ENCODE measurements at regions not wholly inside any gene's neighbourhood (a gene's known extent, or its start where the extent isn't known, plus 50 kb on each side); places are given as distances from the start of the nearest gene placed in this dataset.

DNA sequence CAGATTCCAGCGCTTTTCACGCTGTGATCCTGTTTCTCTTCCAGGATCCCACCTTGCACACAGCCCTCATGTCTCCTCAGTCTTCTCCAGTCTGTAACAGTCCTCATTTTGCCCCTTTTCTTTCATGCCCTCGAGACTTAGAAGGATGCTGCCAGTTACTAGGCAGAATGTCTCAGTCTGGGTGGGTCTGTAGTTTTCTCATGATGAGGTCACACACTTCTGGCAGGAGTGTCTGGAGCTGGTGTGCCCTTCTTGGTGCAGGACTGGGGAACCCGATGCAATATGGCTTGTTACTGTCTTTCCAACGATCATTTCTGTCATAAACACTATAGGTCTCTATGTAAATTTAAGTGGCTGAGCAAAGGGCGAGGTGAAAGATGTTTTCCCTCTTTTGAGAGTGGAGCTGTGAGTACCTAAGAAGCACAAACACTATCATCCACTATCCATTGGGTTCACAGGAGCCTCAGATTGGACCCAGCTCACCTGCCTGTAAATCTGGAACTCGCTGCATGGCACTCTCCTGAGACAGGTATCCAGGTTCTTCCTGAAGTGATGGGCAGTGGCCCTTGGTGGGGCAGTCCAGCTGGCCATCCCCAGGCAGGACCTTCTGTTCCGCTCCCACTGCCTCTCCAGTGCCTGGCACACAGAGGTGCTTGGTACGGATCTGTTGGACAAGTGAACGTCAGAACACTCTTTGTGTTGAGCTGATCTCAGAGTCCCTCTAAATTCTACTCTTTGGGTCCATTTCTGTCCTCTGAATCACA, 64.3 kb upstream of the ZNF32 start:
- DNase-seq (ENCODE audit: low read depth in 2 of 3, low spot score in 1 of 3) = no peak

DNA sequence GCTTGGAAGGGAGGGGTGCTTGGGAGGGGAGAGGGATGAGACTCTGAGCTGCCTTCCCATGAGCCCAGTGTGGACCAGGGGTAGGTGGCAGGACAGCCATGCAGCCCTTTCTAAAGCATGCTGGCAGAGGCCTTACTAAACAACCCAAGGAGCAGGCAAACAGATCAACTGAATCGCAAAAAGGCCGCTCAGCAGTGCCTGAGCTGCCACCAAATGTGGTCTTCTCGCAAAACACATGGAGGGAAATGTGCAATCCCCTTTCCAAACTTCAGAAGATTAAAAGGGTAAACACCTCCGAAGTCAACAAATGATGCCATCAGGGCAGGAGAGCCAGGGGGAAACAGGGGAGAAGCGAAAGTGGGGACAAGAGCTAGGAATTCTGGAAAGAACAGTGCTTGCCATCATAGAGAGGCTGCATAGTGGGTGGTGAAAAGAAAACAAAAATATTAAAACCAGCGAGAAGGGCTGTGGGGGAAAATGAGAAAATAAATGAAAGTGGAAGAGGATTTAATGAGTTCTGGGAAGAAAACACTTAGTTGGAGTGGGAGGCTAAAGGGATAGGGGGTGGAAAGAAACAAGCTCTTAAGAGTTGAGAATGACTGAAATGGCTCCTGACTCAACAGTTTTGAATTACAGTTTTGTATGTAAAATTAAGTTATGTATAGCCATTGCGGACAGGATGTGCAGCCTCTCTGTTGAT, 62.2 kb upstream of the ZNF32 start:
- DNase-seq (ENCODE audit: low read depth in 2 of 3, low spot score in 1 of 3) = no peak

DNA sequence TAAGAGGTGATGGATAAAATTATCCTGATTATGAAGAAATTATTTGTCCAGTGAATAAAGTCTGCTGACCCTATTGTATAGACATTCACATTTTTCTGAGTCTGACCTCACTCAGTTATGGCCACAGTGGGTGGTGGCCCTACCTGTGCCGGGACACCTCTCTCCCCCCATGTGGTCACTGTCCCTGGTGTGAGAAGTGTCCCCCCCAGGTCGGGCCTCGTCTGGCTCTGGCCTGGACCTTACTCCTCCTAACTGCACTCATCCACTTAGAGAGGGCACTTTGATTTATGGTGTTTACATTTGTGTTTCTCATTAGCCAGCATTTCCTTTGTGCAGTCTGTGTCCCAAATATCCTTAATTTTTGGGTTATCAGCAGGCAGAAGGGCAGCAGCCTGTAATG, 59.6 kb upstream of the ZNF32 start:
- no peak for DNase-seq (ENCODE audit: low read depth in 2 of 3, low spot score in 1 of 3)

DNA sequence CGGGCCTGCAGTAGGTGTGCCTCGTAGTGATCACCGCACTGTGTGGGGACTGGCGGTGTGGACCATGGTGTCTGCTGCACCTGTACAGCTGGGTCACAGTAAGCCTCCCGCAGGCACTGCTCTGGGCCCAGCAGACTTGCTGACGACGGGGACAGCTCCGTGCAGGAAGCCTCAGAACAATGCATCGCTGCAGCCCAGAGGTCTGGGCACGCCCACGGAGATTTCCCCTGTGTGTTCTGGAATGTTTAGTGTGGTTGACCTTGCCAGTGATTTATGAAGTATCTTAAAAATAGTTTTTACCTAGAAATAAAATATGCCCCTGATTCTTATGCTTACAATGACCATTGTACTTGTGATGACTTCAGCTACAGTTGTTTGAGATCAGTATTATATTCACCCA, 59.1 kb upstream of the ZNF32 start:
- no peak for DNase-seq (ENCODE audit: low read depth in 2 of 3, low spot score in 1 of 3)

DNA sequence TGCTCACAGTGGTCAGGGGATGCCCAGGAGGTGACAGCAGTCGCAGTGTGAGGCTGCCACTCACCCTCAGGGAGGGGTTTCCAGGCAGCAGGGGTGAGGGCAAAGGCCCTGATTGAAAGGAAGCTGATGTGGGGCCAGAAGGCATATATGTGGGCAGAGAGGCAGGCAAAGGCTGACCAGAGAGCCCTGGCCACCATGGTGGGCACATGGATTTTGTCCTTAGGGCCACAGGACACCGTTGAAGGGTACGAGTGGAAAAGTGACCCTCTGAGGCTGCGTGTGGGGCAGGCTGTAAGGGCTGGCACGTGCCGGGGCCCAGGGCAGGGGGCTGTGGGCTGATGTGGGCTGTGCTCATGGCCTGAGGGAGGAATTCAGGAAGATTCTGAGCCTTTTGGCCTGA, 57.5 kb upstream of the ZNF32 start:
- DNase-seq (ENCODE audit: low read depth in 2 of 3, low spot score in 1 of 3) = no peak

DNA sequence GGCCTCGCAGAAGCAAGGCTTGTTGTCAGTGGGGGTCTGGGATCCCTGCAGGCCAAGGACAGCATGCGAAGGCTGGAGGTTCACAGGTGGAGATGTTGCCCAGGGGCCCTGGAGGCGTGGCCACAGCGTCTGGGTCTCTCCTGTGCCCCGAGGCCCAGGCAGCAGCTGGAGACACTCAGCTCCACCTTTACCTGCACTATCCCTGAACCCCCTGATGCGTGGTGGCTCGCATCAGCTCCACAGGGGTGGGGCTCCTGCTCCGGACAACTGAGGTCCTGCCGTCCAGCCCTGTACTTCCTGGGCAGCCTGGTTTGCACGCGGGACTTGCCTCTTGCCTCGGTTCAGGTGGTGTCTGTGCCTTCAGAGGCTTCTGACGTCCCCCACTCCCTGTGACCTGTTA, 54.6 kb upstream of the ZNF32 start:
- DNase-seq (ENCODE audit: low read depth in 2 of 3, low spot score in 1 of 3) = no peak

DNA sequence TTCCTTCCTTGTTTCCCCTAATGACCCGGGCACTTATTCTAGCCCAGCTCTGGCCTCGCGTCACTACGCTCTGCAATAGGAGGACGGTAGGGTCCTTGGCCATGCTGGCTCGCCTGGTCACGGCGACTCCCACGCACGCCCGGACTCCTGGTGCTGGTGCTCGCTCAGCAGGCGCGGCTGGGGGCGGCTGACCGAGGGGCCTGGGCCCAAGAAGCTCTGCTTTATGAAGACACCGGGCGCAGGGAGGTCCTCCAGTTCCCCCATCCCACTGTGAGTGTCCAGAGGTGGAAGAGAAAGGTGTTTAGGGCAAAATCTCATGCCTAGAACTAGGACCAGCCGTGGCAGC, 54.2 kb upstream of the ZNF32 start:
- DNase-seq (ENCODE audit: low read depth in 2 of 3, low spot score in 1 of 3) = no peak

DNA sequence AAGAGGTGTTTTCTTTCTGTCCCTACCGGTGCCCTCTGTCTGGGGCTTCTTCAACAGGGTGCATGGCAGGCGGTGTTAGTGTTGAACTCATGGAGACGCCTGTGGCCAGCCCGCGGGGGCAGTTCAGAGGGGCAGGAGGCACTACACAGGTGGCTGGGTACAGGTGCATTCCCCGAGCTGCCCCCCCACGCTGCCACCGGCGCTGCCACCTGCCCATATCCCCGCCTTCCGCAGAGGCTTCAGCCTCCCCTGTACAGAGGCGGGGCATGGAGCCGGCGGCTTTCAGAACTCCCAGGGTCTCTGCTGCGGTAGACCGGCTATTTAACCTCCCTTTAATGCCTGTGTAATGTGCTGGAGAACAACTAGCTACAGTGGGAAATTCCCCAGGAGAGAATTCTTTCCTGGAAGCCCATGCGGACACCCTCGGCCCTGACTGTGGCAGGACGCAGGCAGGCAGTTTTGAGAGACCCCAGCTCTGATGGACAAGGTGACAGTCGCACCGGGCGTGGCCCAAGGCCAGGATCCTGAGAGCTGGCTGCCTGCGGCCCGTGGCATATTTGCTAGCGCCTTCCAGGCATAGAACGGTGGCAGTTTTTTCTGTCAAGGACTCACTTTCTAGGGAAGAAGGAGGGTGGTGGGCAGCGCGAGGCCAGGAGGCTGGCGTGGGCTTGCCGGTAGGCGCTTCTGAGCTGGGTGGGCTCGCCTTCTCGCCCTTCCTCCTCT, 53.7 kb upstream of the ZNF32 start:
- DNase-seq (ENCODE audit: low read depth in 2 of 3, low spot score in 1 of 3) = no peak

DNA sequence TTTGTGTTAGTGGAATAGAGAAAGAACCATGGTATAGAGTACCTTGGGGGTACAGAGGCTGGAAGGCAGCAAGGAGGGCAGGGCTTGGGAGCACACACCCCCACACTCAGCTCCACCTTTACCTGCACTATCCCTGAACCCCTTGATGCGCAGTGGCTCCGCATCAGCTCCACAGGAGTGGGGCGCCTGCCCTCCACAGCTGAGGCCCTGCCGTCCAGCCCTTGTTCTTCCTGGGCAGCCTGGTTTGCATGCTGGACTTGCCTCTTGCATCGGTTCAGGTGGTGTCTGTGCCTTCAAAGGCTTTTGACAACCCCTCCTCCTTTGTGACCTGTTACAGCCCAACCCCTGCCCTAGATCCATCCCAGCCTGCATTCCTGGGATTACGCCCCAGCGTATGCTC, 52.6 kb upstream of the ZNF32 start:
- no peak for DNase-seq (ENCODE audit: low read depth in 2 of 3, low spot score in 1 of 3)

DNA sequence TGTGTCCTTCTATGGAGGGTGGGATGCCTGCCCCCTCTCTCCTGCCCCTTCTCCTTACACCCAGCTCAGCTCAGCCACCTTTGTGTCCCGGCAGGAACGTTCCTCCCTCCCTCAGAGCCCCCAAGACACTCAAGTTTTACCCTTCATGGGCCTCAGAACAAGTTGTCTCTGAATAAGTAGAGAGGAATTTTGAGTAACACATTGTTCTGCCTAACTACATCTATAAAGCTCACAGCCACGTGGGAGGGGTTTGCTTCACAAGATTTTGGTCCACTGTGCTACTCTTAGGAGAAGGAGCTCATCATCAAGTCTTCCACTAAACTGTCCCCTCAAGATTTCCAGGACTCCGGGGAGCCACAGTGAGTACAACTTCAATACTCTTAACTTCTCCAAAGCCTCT, 51.6 kb upstream of the ZNF32 start:
- no peak for DNase-seq (ENCODE audit: low read depth in 2 of 3, low spot score in 1 of 3)

DNA sequence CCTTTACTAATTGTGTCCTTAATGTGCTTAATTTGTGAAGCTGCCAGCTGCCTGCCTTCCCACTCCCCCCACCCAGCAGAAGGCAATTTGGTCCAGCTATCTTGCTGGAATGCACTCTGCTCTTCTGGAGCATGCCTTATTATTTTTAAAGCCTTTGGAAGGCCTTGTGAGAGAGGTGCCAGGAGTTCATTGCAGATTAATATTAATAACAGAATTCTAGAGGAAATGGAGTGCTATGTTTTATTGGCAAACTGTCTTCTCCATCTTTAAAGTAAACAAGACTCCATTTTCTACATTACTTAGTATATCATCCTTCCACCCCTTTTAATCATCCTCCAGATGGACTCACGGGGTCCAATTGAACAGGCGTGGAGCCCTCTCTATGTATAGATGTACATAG, 50.8 kb upstream of the ZNF32 start:
- no peak for DNase-seq (ENCODE audit: low read depth in 2 of 3, low spot score in 1 of 3)

All from stimulated activated CD4-positive, alpha-beta T cell treated with anti-CD3 and anti-CD28 coated beads, Interleukin-12 subunit alpha, Interleukin-12 subunit beta, amount 100 ng/mL, for 48 hours (primary cell).